GM18517 (cell line): ENCODE measurements at regions not wholly inside any gene's neighbourhood (a gene's known extent, or its start where the extent isn't known, plus 50 kb on each side); places are given as distances from the start of the nearest gene placed in this dataset.
"Not testable (repeated sequence)": the region's sequence is repeated elsewhere in the genome, so short reads cannot be mapped to it uniquely, and the experiment has no call there.

Source experiments
- ATAC-seq: cut with Tn5 transposase; IDR thresholded peaks from one replicate; pipeline ENCODE4 v1.9.1; 2021; ENCODE audit warnings: mild to moderate bottlenecking, moderate library complexity; ENCODE audit not compliant: unreplicated experiment

GRCh38 chr3:30457726-30458125 is 148.7 kb upstream of the TGFBR2 start:
- no peak for ATAC-seq

- no peak for ATAC-seq
Observed at GRCh38 chr3:30458376-30459171, 147.8 kb upstream of the TGFBR2 start.

GRCh38 chr3:30461311-30461710 is 145.1 kb upstream of the TGFBR2 start:
- no peak for ATAC-seq

- ATAC-seq: no peak
Observed at GRCh38 chr3:30462721-30463470, 143.5 kb upstream of the TGFBR2 start.

DNA sequence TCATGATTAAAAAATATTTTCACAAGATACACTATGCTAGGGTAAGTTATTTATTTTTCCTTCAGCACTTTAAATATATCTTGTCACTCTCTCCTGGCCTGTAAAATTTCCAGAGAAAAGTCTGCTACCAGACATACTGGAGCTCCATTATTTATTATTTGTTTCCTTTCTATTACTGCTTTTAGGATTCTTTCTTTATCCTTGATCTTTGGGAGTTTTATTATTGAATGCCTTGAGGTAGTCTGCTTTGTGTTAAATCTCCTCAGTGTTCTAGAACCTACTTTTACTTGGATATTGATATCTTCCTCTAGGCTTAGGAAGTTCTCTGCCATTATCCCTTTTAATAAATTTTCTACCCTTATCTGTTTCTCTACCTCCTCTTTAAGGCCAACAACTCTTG is 142.0 kb upstream of the TGFBR2 start:
- ATAC-seq: no peak

DNA sequence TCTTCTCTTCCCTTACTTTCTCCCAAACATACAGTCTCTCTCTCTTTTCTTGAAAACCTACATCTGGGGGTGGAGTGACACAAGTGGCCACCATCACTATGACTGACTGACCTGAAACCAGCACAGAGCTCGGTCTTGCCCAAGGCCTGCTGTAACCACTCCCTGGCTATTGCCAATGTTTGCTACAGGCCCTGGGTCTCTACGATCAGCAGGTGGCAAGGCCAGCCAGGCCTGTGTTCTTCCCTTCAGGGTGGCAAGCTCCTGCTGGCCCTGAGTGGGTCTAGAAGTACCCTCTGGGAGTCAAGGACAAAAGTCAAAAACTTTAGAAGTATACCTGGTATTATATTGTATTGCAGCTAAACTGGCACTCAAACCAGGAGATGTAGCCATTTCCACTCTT is 140.9 kb upstream of the TGFBR2 start:
- ATAC-seq: no peak

DNA sequence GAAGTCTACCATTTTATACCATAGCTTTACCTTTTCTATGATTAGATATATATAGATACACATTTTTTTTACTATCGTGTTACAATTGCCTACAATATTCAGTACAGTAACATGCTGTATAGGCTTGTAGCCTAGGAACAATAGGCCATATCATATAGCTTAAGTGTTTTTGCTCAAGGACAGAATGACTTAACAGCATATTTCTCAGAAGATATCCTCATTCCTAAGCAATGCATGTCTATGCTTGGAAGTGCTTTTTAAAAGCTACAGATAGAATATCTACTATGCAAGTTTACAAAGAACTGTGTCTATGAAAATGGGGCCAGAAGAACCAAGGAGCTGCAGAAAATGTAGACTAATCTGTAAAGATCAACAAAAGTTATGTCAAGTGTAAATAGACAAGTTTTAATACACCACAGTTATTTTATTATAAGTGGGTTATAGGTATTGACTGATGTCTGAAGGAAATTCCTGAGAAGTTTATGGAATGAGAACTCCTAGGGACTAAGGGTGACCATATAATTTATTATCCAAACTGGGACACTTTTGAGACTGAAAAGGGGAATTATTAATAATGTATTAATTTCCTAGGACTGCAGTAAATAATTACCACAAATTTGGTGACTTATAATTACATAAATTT is 138.7 kb upstream of the TGFBR2 start:
- no peak for ATAC-seq

GRCh38 chr3:30469133-30469532 is 137.3 kb upstream of the TGFBR2 start:
- ATAC-seq: no peak

GRCh38 chr3:30470496-30470895 is 135.9 kb upstream of the TGFBR2 start:
- ATAC-seq: no peak

DNA sequence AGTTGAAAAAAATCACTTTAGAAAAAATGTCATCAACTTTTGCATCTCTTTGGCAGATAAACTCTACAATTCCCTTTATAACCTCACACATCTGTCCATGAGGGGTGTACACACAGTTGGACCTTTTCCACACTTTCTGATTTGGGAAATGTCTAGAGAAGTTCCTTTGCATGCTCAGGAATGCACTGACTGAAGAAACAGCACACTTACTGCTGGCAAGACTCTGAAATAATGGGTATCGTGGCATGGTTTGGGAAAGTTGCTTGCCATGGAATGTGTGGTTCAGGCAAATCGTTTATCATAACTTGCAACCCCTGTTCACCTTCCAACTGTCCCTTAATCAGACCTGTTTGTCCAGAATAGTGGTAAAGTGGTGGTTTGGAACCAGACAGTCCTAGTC is 135.3 kb upstream of the TGFBR2 start:
- no peak for ATAC-seq

DNA sequence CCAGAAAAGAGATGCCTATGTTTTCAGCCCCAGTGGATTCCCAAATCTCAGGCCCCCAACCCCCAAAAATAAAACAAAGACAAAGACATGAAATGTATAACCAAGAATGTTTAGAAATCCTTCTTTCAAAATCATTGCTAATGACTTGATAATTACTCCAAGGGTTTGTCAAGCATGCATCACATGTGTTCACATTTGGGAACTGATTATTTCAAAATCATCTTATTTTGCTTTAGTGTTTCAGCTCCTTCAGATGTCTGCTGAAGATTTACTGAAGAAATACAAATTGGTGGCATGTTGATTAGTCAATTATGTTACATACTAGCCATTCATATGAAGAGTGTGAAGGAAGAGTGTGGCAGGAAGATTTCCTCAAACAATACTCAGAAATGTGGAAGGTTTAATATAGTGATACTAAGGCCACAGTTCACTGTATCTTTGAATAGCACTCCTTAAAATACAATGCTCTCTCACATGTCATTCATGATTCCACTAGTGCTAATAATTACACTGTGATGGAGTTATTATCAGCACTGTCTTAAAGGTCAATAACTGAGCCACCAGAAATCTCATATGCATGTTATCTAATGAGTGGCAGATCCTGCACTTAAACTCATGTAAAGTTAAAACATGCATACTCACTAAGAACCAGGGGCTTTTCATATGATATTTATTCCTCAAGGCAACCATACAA is 134.5 kb upstream of the TGFBR2 start:
- ATAC-seq: no peak

DNA sequence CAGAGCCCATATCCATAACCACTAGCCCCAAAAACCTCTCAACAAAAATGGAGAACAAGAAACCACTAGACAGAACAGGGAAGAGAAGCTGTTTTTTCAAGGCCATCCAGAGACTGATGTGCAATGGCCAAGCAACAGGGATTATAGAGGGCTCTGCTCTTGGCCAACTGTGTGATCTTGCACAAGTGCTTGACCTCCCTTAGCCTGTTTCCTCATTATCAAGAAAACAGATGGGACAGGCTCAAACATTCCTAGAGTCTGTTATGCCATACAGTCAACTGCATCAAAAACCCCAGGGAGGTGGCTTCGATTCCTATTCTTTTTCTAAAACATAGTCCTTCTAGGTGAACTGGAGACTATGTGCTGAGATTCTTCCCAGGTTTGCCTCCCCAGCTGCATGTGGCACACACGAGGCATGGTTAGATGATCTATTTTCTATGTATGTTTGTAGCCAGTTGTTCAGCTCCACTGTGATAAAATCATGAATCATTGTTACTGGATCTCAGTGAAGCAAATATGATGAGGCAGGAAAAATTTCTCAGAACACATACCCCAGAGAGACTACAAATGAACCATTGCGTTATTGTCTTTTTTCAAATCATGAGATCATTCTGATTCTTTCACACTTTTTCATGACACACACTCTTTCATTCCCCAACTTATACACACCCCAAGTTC is 132.9 kb upstream of the TGFBR2 start:
- no peak for ATAC-seq

DNA sequence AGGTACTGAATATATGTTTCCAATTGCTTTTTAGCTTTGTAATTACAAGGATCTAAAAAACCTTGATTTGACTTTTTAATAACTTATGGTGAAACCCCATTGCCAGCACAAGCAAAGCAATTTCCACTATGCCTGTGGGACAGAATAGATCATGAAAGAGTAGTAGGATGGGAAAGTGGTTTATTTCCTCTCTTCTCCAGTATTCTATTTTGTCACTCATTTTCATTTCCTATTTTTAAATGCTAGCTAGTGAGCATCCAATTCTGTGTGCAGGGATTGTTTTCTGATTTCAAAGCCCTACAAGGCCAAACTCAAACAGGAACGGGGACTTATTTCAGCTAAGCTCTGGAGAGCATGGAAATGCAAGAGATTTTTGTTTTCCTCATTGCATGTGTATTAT is 132.0 kb upstream of the TGFBR2 start:
- no peak for ATAC-seq

DNA sequence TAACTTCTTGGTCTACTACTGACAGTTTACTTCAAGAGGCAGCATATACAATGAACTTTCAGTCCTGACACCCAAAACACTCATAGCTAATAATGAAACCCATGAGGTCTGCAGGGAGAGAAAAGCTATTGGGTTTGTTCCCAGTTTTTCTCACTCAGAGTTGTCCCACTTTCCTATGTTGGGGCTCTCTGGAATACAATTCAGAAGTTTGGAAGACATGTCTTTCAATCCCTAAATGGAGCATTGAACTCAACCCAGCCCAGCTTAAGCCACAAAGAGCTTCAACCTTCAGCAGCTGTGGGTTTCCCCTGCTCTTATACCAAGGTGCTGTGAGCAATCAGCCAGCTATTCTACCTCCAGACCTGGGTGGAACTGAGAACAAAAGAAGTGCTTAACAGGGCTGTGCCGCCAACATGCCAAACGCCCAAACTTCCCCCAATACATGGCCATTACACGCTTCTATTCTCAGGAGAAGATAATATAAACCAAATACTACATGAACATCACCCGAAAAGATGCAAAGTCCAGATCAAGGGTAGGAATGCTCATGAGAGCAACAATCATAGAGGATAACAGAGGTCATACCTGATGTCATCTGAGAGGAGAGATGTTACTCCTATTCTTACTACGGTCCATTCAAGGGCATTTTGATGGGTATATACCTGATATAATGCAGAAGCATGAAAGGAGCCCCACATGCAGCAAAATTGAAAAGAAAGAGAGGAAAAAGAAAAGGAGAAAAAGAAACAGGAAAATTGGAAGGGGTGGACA is 131.2 kb upstream of the TGFBR2 start:
- ATAC-seq: peak; percentile 77

DNA sequence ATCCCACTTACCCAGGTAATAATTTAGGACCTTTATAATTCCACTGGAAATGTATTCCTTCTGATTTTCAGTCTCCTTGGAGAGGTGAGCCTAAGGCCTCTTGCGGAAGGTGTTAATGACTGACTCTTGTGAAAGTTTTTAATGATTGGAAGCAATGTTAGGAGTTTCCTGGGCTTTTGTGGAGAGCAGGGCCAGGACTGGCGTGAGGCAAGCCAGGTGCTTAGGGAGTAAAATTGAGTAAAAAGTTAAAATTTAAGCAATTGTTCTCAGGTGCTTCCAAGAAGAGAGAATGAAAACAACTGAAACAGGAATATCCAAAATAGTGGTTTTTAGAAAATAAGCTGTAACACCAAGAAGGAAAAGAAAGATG is 130.6 kb upstream of the TGFBR2 start:
- no peak for ATAC-seq

DNA sequence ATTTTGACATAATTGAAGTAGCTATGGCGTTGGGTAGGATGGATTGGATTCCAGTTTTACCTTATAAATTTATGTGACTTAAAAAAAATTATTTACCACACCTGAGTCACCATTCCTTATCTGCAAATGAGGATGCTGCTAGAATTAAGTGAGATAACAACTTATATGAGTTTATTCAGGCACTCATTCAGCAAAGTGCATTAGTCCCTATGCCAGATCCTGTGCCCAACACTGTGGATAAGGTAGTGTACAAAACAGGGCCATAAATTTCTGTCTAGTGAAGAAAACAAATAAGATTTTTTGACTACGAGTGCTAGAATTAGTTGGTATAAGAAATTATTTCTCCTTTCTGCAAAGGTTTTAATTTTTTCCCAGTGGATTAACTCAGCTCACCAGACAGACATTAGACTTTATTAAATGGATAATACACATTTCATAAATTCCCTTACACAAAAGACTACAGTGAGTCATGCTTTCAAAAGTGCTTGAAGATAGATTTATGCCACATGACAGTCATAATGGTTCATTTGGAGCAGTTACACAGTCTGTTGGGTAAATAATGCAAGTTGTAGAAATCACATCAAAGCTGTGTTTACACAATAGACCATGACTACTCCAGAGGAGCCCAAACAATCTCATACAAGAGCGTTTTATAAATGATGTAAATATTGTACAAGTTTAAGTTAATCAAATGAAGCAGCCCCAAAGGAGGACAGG is 129.9 kb upstream of the TGFBR2 start:
- no peak for ATAC-seq

- no peak for ATAC-seq
Observed at GRCh38 chr3:30477149-30477921, 129.1 kb upstream of the TGFBR2 start.

DNA sequence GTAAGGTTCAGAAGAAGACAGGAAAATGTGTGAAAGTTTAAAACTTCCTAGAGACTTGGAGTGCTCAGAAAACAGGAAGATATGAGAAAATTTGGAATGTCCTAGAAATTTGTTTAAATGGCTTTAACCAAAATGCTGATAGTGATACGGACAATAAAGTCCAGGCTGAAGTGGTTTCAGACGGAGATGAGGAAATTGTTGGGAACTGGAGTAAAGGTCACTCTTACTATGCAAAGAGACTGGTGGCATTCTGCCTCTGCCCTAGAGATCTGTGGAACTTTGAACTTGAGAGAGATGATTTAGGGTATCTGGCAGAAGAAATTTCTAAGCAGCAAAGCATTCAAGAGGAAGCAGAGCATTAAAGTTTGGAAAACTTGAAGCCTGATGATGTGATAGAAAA is 126.7 kb upstream of the TGFBR2 start:
- not testable (repeated sequence) for ATAC-seq

- not testable (repeated sequence) for ATAC-seq
Observed at GRCh38 chr3:30480156-30480555, 126.2 kb upstream of the TGFBR2 start.
